K562 (cell line): ENCODE measurements at regions not wholly inside any gene's neighbourhood (a gene's known extent, or its start where the extent isn't known, plus 50 kb on each side); places are given as distances from the start of the nearest gene placed in this dataset.

Experiments
- ATAC-seq: fragments of 200-7000 bp; cut with Tn5 transposase; 3 replicates; pipeline ENCODE4 v1.9.1; 2020; ENCODE audit warnings: moderate library complexity
- BruUV-seq: library from RNA; stranded (reverse); fragments of 400-500 nt; replicated peaks from 2 replicates; lab custom pipeline; 2021; lab: Mats Ljungman, UMichigan
- CTCF ChIA-PET: fragments of 300-600 bp; formaldehyde crosslinking; extraction: SDS; loops from one replicate; lab custom pipeline; 2021; ENCODE audit warnings: low intra/inter-chr PET ratio; lab: Yijun Ruan, JAX
- POLR2A ChIA-PET: fragments of 300-600, 350-650 bp; sonication (Branson Sonifier 250); formaldehyde crosslinking; extraction: SDS; loops from one replicate; lab custom pipeline; 2021; ENCODE audit warnings: antibody characterized with exemption, inconsistent platforms; lab: Yijun Ruan, JAX
- DNase-seq, 4 experiments: peaks; one replicate each; pipeline versions ENCODE4 v3.0.0 to v3.0.0-alpha.2; 2011 to 2018; ENCODE audit warnings: low spot score in 3 of 4, mixed read lengths in 3 of 4; ENCODE audit errors: extremely low read depth in 1 of 4
- FAIRE-seq: peaks from 2 replicates; lab custom pipeline; 2011; peaks lifted over from hg19 to GRCh38; lab: Jason Lieb, UNC
- H2AFZ ChIP-seq: 2 replicates; pipeline ENCODE4 v1.6.0; 2011; ENCODE audit warnings: low read depth, low read length, control low read depth, inconsistent platforms
- H3K27ac ChIP-seq: fragments of 200-600 bp; 3 replicates; pipeline ENCODE4 v1.8.0; 2011; ENCODE audit warnings: low read depth, mild to moderate bottlenecking, control low read depth, inconsistent platforms, low read length, moderate library complexity, mixed read lengths; ENCODE audit errors: extremely low read depth
- H3K27me3 ChIP-seq, 2 experiments: fragments of 300-600 bp in 1 of 2; 2 replicates in 1 of 2; 3 replicates in 1 of 2; pipeline versions ENCODE4 v1.6.0 to v1.8.0; 2011; ENCODE audit warnings: inconsistent platforms in 2 of 2, low read length in 2 of 2, mild to moderate bottlenecking in 1 of 2, mixed read lengths in 1 of 2, moderate library complexity in 1 of 2; ENCODE audit not compliant: control insufficient read depth in 2 of 2, insufficient read depth in 2 of 2
- H3K36me3 ChIP-seq: fragments of 300-600 bp; 3 replicates; pipeline ENCODE4 v1.8.0; 2011; ENCODE audit warnings: mild to moderate bottlenecking, low read length, inconsistent platforms; ENCODE audit not compliant: control insufficient read depth, insufficient read depth
- H3K4me1 ChIP-seq, 2 experiments: fragments of 200-600 bp in 1 of 2; replicated peaks in 1 of 2; 2 replicates in 1 of 2; 3 replicates in 1 of 2; pipeline versions ENCODE4 v1.5.1 to v1.8.0; 2011; ENCODE audit warnings: inconsistent platforms in 2 of 2, low read length in 2 of 2, mild to moderate bottlenecking in 1 of 2, mixed read lengths in 1 of 2, moderate library complexity in 1 of 2; ENCODE audit not compliant: control insufficient read depth in 2 of 2, insufficient read depth in 2 of 2
- H3K4me2 ChIP-seq: 2 replicates; pipeline ENCODE4 v1.6.1; 2011; ENCODE audit warnings: low read length, control low read depth, inconsistent platforms, mixed read lengths; ENCODE audit not compliant: insufficient read depth
- H3K4me3 ChIP-seq: fragments of 200-600 bp; sonication (generic), shearing (Covaris generic); 2 replicates; pipeline ENCODE4 v1.5.1; 2016; ENCODE audit warnings: control low read depth, inconsistent platforms
- H3K79me2 ChIP-seq: fragments of 200-600 bp; 3 replicates; pipeline ENCODE4 v1.8.0; 2011; ENCODE audit warnings: low read length, inconsistent platforms; ENCODE audit not compliant: control insufficient read depth, insufficient read depth
- H3K9ac ChIP-seq, 2 experiments: 2 replicates each; pipeline versions ENCODE4 v1.6.0 to v1.6.1; 2011; ENCODE audit warnings: low read depth in 2 of 2, low read length in 2 of 2, control low read depth in 1 of 2, inconsistent platforms in 1 of 2, mild to moderate bottlenecking in 1 of 2, mixed read lengths in 1 of 2; ENCODE audit not compliant: insufficient read depth in 1 of 2
- H3K9me1 ChIP-seq: one replicate; pipeline ENCODE4 v1.6.0; 2011; ENCODE audit warnings: inconsistent platforms, mild to moderate bottlenecking, low read length, moderate library complexity; ENCODE audit not compliant: control insufficient read depth, insufficient read depth
- H3K9me3 ChIP-seq: replicated peaks from 2 replicates; pipeline ENCODE4 v1.5.1; 2011; ENCODE audit warnings: low read depth, low read length, inconsistent platforms; ENCODE audit not compliant: control insufficient read depth, insufficient read depth
- H4K20me1 ChIP-seq: replicated peaks from 2 replicates; pipeline ENCODE4 v1.6.1; 2011; ENCODE audit warnings: low read length, inconsistent platforms, mixed read lengths; ENCODE audit not compliant: control insufficient read depth, insufficient read depth
- ELF2 ChIP-seq: fragments of 250-450 bp; sonication (Bioruptor Pico); IDR thresholded peaks from 2 replicates; pipeline ENCODE4 v1.5.0; 2021; ENCODE audit warnings: mild to moderate bottlenecking
- HDAC8 ChIP-seq: fragments of 450-650 bp; IDR thresholded peaks from 2 replicates; pipeline ENCODE4 v1.6.1; 2016; ENCODE audit warnings: mild to moderate bottlenecking, missing genetic modification characterization, moderate library complexity, missing compliant biosample characterization
- HNRNPK ChIP-seq: fragments of 200-400 bp; formaldehyde crosslinking; IDR thresholded peaks from one replicate; pipeline ENCODE4 v1.6.1; 2018; ENCODE audit warnings: mild to moderate bottlenecking, low read depth, low read length; ENCODE audit not compliant: poor library complexity, severe bottlenecking
- ID3 ChIP-seq, 2 experiments: fragments of 250-450 bp in 1 of 2; fragments of 450-650 bp in 1 of 2; sonication (Bioruptor Pico) in 1 of 2; IDR thresholded peaks; 2 replicates each; pipeline versions ENCODE4 v1.6.1 to v1.8.0; 2016 to 2021; ENCODE audit warnings: mild to moderate bottlenecking in 2 of 2, moderate library complexity in 2 of 2, missing compliant biosample characterization in 1 of 2, missing genetic modification characterization in 1 of 2
- KAT7 ChIP-seq: sonication (generic); formaldehyde crosslinking; IDR thresholded peaks from 2 replicates; pipeline ENCODE4 v1.8.0; 2022; ENCODE audit warnings: missing genetic modification reagents, mild to moderate bottlenecking, borderline replicate concordance
- POLR3G ChIP-seq: IDR thresholded peaks from 2 replicates; pipeline ENCODE4 v1.6.1; 2011; ENCODE audit not compliant: insufficient read length, insufficient replicate concordance; ENCODE audit errors: extremely low read depth
- PURB ChIP-seq: sonication (generic); formaldehyde crosslinking; IDR thresholded peaks from 2 replicates; pipeline ENCODE4 v1.9.0; 2021; ENCODE audit warnings: low read depth, mild to moderate bottlenecking, missing genetic modification reagents
- RFX7 ChIP-seq: fragments of 250-450 bp; sonication (Bioruptor Pico); IDR thresholded peaks from 2 replicates; pipeline ENCODE4 v1.5.1; 2021; ENCODE audit warnings: mild to moderate bottlenecking
- TFAM ChIP-seq: fragments of 250-450 bp; sonication (Bioruptor Pico); conservative IDR thresholded peaks from 2 replicates; pipeline ENCODE4 v1.5.0; 2021; ENCODE audit warnings: mild to moderate bottlenecking, moderate library complexity
- TOE1 ChIP-seq, 2 experiments: fragments of 450-650 bp in 1 of 2; sonication (generic) in 1 of 2; formaldehyde crosslinking in 1 of 2; IDR thresholded peaks; 2 replicates each; pipeline versions ENCODE4 v1.7.1 to v1.8.0; 2016 to 2022; ENCODE audit warnings: borderline replicate concordance in 2 of 2, mild to moderate bottlenecking in 2 of 2, antibody characterized with exemption in 1 of 2, inconsistent platforms in 1 of 2, low read depth in 1 of 2, missing genetic modification reagents in 1 of 2, moderate library complexity in 1 of 2
- UBTF ChIP-seq, 2 experiments: IDR thresholded peaks; 2 replicates each; pipeline ENCODE4 v1.6.1; 2012; ENCODE audit warnings: improper control_type of control experiment in 2 of 2, low read depth in 2 of 2, low read length in 2 of 2, borderline replicate concordance in 1 of 2
- ZNF668 ChIP-seq: fragments of 250-450 bp; sonication (Bioruptor Pico); IDR thresholded peaks from 2 replicates; pipeline ENCODE4 v1.8.0; 2022; ENCODE audit warnings: mild to moderate bottlenecking, inconsistent platforms
- WGBS: fragments of 100-300 bp; shearing (Covaris generic); methylation state at CpG from one replicate; pipeline ENCODE4 v1.1.6; 2016; ENCODE audit warnings: low coverage, mixed read lengths; ENCODE audit not compliant: insufficient coverage; ENCODE audit errors: missing lambda C conversion rate; 5-methylcytosine and 5-hydroxymethylcytosine counted together
- in situ Hi-C: fragments of 300-500 bp; cut with MboI; formaldehyde crosslinking; loops from 4 replicates; pipeline ENCODE4 v1.15.0; 2018; ENCODE audit warnings: inconsistent platforms, mixed read lengths
- intact Hi-C: fragments of 100-400 bp; cut with micrococcal nuclease; formaldehyde crosslinking; loops from 2 replicates; pipeline ENCODE4 v1.14.2; 2022
- TF ChIP-seq, protein P1 (sequence below), 3 experiments: IDR thresholded peaks in 2 of 3; conservative IDR thresholded peaks in 1 of 3; 2 replicates each; pipeline ENCODE4 v1.5.1; 2011 to 2012; ENCODE audit warnings: low read length in 3 of 3, mild to moderate bottlenecking in 3 of 3, control low read depth in 2 of 3, improper control_type of control experiment in 1 of 3, inconsistent platforms in 1 of 3, low read depth in 1 of 3, mixed read lengths in 1 of 3, moderate library complexity in 1 of 3; ENCODE audit not compliant: insufficient read depth in 2 of 3
- TF ChIP-seq, protein P2 (sequence below): fragments of 450-650 bp; IDR thresholded peaks from 2 replicates; pipeline ENCODE4 v1.6.1; 2016; ENCODE audit warnings: antibody characterized with exemption

DNA sequence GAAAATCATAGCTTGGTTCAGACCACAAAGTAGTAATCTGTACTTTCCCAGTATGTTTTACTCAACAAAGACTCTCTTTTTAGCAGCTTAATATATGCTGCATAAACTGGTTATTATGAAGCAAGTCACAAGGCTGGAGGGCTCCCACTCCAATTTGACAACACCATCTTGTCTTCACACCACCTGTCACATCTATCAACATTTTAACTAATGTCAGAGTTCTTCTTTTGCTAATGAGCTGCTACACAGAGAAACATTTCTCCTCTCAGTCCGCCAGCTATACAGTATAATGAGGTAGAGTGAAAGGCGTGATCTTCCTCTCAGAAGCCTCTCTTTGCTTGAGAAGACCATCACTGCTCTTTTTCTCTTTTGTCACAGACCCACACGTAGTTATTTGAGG is 230.1 kb downstream of the BARHL2 start:
- in situ Hi-C loops = no loop called here
- WGBS = 4% methylated on average over 3 of the region's 3 CpGs
- Histone ChIP-seq H2AFZ (no peak overlapping the region), H4K20me1 (no peaks in the 10 kb centered on the region), H3K27ac (no peak overlapping the region), H3K4me2 (no peak overlapping the region), H3K79me2 (no peaks in the 10 kb centered on the region), H3K9me1 (no peaks in the 10 kb centered on the region), H3K9me3 (no peaks in the 10 kb centered on the region), H3K27me3 (no peaks in the 10 kb centered on the region), H3K4me3 (no peak overlapping the region), H3K9ac (no peak overlapping the region), H3K4me1 (no peaks in the 10 kb centered on the region), H3K36me3 (no peaks in the 10 kb centered on the region)
- intact Hi-C loops = no loop called here
- no peak for ATAC-seq
- ChIA-PET CTCF (no interaction called here), POLR2A (interaction anchor here (0.6 to 1.9 kb wide), 2 partner anchors 11 to 677 kb away, joined by 3 to 8 read pairs; no protein-coding TSS in a partner anchor)
- no peak for FAIRE-seq
- BruUV-seq = no TSS peak
- no peak for DNase-seq
- TF ChIP-seq, protein P1, sequence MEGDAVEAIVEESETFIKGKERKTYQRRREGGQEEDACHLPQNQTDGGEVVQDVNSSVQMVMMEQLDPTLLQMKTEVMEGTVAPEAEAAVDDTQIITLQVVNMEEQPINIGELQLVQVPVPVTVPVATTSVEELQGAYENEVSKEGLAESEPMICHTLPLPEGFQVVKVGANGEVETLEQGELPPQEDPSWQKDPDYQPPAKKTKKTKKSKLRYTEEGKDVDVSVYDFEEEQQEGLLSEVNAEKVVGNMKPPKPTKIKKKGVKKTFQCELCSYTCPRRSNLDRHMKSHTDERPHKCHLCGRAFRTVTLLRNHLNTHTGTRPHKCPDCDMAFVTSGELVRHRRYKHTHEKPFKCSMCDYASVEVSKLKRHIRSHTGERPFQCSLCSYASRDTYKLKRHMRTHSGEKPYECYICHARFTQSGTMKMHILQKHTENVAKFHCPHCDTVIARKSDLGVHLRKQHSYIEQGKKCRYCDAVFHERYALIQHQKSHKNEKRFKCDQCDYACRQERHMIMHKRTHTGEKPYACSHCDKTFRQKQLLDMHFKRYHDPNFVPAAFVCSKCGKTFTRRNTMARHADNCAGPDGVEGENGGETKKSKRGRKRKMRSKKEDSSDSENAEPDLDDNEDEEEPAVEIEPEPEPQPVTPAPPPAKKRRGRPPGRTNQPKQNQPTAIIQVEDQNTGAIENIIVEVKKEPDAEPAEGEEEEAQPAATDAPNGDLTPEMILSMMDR (IDR thresholded peaks at IDR 0.05 in 2 of 3, conservative IDR thresholded peaks at IDR 0.05 in 1 of 3; ENCODE audit: insufficient read depth in 2 of 3, low read depth in 1 of 3, low read length in 3 of 3) = no peak
- TF ChIP-seq PURB (CRISPR knock-in tag) (no peak), RFX7 (CRISPR knock-in tag) (no peak), KAT7 (CRISPR knock-in tag) (no peak), UBTF (IDR thresholded peaks at IDR 0.05; ENCODE audit: borderline replicate concordance in 1 of 2, low read depth in 2 of 2, low read length in 2 of 2) (no peak), ELF2 (CRISPR knock-in tag) (no peak), TOE1 (IDR thresholded peaks at IDR 0.05; ENCODE audit: borderline replicate concordance) (no peak), TOE1 (CRISPR knock-in tag; IDR thresholded peaks at IDR 0.05; ENCODE audit: borderline replicate concordance, low read depth) (no peak), ZNF668 (CRISPR knock-in tag) (no peak), ID3 (CRISPR knock-in tag; IDR thresholded peaks at IDR 0.05) (no peak), ID3 (tag; IDR thresholded peaks at IDR 0.05) (no peak), POLR3G (no peak), TFAM (no peak), HNRNPK (no peak), HDAC8 (no peak)
- TF ChIP-seq, protein P2, sequence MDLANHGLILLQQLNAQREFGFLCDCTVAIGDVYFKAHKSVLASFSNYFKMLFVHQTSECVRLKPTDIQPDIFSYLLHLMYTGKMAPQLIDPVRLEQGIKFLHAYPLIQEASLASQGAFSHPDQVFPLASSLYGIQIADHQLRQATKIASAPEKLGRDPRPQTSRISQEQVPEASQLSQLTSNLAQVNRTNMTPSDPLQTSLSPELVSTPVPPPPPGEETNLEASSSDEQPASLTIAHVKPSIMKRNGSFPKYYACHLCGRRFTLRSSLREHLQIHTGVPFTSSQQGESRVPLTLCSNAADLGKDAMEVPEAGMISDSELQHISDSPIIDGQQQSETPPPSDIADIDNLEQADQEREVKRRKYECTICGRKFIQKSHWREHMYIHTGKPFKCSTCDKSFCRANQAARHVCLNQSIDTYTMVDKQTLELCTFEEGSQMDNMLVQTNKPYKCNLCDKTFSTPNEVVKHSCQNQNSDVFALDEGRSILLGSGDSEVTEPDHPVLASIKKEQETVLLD = no peak
